RWPE2 (cell line): ENCODE measurements at regions not wholly inside any gene's neighbourhood (a gene's known extent, or its start where the extent isn't known, plus 50 kb on each side); places are given as distances from the start of the nearest gene placed in this dataset.

Experiments
- ATAC-seq: fragments of 200-7000 bp; cut with Tn5 transposase; 3 replicates; pipeline ENCODE4 v1.9.1; 2021; ENCODE audit warnings: low read depth
- DNase-seq: peaks from one replicate; pipeline ENCODE4 v3.0.0-alpha.2; 2020; ENCODE audit warnings: low spot score
- H3K27ac ChIP-seq: fragments of 450-650 bp; 2 replicates; pipeline ENCODE4 v1.5.1; 2017; ENCODE audit warnings: mild to moderate bottlenecking; ENCODE audit not compliant: poor library complexity, severe bottlenecking
- H3K27me3 ChIP-seq: fragments of 250-450 bp; sonication (Bioruptor Pico); 2 replicates; pipeline ENCODE4 v1.5.1; 2021; ENCODE audit warnings: mild to moderate bottlenecking, moderate library complexity; ENCODE audit not compliant: insufficient read depth, poor library complexity, severe bottlenecking
- H3K36me3 ChIP-seq: fragments of 250-450 bp; sonication (Bioruptor Pico); 2 replicates; pipeline ENCODE4 v1.5.1; 2020; ENCODE audit warnings: low read depth, mild to moderate bottlenecking, moderate library complexity
- H3K4me1 ChIP-seq: fragments of 250-450 bp; sonication (Bioruptor Pico); 2 replicates; pipeline ENCODE4 v1.5.1; 2021; ENCODE audit warnings: mild to moderate bottlenecking, moderate library complexity; ENCODE audit not compliant: insufficient read depth, poor library complexity, severe bottlenecking
- H3K4me3 ChIP-seq: fragments of 250-450 bp; sonication (Bioruptor Pico); 2 replicates; pipeline ENCODE4 v1.5.1; 2021; ENCODE audit warnings: mild to moderate bottlenecking, moderate library complexity; ENCODE audit not compliant: severe bottlenecking
- H3K9me3 ChIP-seq: fragments of 250-450 bp; sonication (Bioruptor Pico); 2 replicates; pipeline ENCODE4 v1.5.1; 2021; ENCODE audit warnings: mild to moderate bottlenecking, moderate library complexity; ENCODE audit not compliant: severe bottlenecking
- CTCF ChIP-seq: fragments of 450-650 bp; IDR thresholded peaks from one replicate; pipeline ENCODE4 v1.5.1; 2017; ENCODE audit warnings: mild to moderate bottlenecking, moderate library complexity; ENCODE audit not compliant: poor library complexity, severe bottlenecking

- TF ChIP-seq CTCF: no peak
- H3K27me3 ChIP-seq: no peaks in the 10 kb centered on the region
- ATAC-seq: no peak
- no peak overlapping the region for H3K4me3 ChIP-seq
- no peak for DNase-seq
- no peaks in the 10 kb centered on the region for H3K36me3 ChIP-seq
- H3K9me3 ChIP-seq: no peaks in the 10 kb centered on the region
- H3K4me1 ChIP-seq: no peaks in the 10 kb centered on the region
- H3K27ac ChIP-seq: no peak overlapping the region
These were observed 284.6 kb upstream of the KLHL29 start for GRCh38 chr2:23100406-23100805.

- Histone ChIP-seq H3K27me3 (no peaks in the 10 kb centered on the region), H3K9me3 (peaks cover 2% of the 10 kb centered on the region), H3K4me3 (no peak overlapping the region), H3K27ac (no peak overlapping the region), H3K4me1 (no peaks in the 10 kb centered on the region), H3K36me3 (no peaks in the 10 kb centered on the region)
- DNase-seq: no peak
- no peak for ATAC-seq
- no peak for TF ChIP-seq CTCF
These were observed 278.7 kb upstream of the KLHL29 start for GRCh38 chr2:23106242-23106785.

GRCh38 chr2:23107327-23107941 is 277.5 kb upstream of the KLHL29 start:
- no peak for ATAC-seq
- no peaks in the 10 kb centered on the region for H3K4me1 ChIP-seq
- DNase-seq: no peak
- H3K36me3 ChIP-seq: no peaks in the 10 kb centered on the region
- peaks cover 2% of the 10 kb centered on the region for H3K9me3 ChIP-seq
- no peaks in the 10 kb centered on the region for H3K27me3 ChIP-seq
- no peak overlapping the region for H3K4me3 ChIP-seq
- H3K27ac ChIP-seq: no peak overlapping the region
- TF ChIP-seq CTCF: no peak

GRCh38 chr2:23111263-23111662 is 273.7 kb upstream of the KLHL29 start:
- H3K36me3 ChIP-seq: no peaks in the 10 kb centered on the region
- ATAC-seq: no peak
- H3K9me3 ChIP-seq: peaks cover 2% of the 10 kb centered on the region
- no peaks in the 10 kb centered on the region for H3K4me1 ChIP-seq
- no peak for TF ChIP-seq CTCF
- no peak for DNase-seq
- no peaks in the 10 kb centered on the region for H3K27me3 ChIP-seq
- H3K27ac ChIP-seq: no peak overlapping the region
- H3K4me3 ChIP-seq: no peak overlapping the region

GRCh38 chr2:23112517-23112916 is 272.5 kb upstream of the KLHL29 start:
- Histone ChIP-seq H3K27me3 (no peaks in the 10 kb centered on the region), H3K27ac (no peak overlapping the region), H3K36me3 (no peaks in the 10 kb centered on the region), H3K4me3 (no peak overlapping the region), H3K9me3 (peaks cover 2% of the 10 kb centered on the region), H3K4me1 (no peaks in the 10 kb centered on the region)
- no peak for TF ChIP-seq CTCF
- ATAC-seq (no peak), DNase-seq (no peak)
